B cell (primary cell): ENCODE measurements at regions not wholly inside any gene's neighbourhood (a gene's known extent, or its start where the extent isn't known, plus 50 kb on each side); places are given as distances from the start of the nearest gene placed in this dataset.

Experiments used
- CTCF ChIP-seq: fragments of 200-600 bp; IDR thresholded peaks from one replicate; pipeline ENCODE4 v1.8.0; 2022; ENCODE audit warnings: antibody characterized with exemption, mild to moderate bottlenecking
- EZH2 ChIP-seq: IDR thresholded peaks from 2 replicates; pipeline ENCODE4 v1.6.1; 2012; ENCODE audit warnings: borderline replicate concordance, low read depth, mild to moderate bottlenecking, moderate library complexity, low read length; ENCODE audit not compliant: insufficient read depth, poor library complexity, severe bottlenecking

- no peak for TF ChIP-seq EZH2
- no peak for TF ChIP-seq CTCF
These were observed 192.9 kb downstream of the INSC start for GRCh38 chr11:15307619-15308024.
